GM21367 (cell line): ENCODE measurements at regions not wholly inside any gene's neighbourhood (a gene's known extent, or its start where the extent isn't known, plus 50 kb on each side); places are given as distances from the start of the nearest gene placed in this dataset.
A peak's percentile ranks its signal among the peaks of the same experiment; 100 is the strongest.
"Not testable (repeated sequence)": the region's sequence is repeated elsewhere in the genome, so short reads cannot be mapped to it uniquely, and the experiment has no call there.

Source experiments
- ATAC-seq: cut with Tn5 transposase; IDR thresholded peaks from one replicate; pipeline ENCODE4 v1.9.1; 2021; ENCODE audit not compliant: unreplicated experiment

DNA sequence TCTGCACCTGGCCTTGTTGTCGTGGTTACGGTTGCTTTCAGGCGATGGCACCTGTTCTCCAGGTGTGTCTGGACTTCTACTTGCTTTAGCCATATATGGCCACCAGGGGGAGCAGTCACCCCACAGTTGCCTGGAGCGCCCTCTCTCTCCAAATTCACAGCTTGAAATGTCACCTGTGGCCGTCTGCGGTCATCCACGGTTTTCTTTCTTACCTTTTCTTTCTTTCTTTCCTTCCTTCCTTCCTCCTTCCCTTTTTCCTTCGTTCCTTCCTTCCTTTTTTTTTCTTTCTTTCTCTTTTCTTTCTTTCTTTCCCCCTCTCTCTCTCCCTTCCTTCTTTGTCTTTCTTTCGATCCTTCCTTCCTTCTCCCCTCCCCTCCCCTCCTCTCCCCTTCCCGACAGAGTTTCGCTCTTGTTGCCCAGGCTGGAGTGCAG is 150.5 kb upstream of the VKORC1L1 start:
- ATAC-seq: peak; percentile 49

DNA sequence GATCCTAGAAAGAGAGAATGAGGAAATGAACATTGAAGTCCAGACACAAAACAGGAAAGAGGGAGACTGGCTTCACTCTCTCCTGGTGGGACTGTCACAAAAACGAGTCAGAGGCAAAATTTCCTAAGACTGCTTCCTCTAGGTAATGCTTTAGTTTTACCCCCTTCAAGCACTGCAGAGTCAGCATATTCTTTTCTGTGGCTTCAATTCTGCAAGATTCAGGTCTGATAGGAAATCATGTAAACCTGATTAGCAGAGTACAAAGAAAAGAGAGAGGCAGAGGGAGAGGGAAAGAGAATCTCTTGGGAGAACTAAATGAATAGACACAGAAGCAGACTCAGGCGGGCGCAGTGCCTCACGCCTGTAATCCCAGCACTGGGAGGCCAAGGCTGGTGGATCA is 145.7 kb upstream of the VKORC1L1 start:
- not testable (repeated sequence) for ATAC-seq

DNA sequence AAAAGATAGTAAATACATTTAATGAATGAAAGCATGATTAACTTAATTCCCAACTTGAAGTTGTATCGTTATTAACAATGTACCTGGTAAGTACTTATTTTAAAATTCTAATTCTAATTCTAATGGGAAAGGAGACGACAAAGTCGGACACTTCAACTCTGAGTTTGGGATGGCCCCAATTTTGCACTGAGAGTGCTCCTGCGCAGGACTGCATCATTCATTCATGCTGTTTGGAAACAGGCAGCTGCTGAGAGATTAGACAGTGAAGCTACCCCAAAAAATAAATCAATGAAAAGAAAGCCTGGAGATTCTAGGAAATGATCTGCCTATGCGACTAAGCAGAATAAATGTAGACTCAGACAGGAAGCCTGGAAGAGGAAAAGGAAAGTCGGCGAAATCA is 141.7 kb upstream of the VKORC1L1 start:
- no peak for ATAC-seq

DNA sequence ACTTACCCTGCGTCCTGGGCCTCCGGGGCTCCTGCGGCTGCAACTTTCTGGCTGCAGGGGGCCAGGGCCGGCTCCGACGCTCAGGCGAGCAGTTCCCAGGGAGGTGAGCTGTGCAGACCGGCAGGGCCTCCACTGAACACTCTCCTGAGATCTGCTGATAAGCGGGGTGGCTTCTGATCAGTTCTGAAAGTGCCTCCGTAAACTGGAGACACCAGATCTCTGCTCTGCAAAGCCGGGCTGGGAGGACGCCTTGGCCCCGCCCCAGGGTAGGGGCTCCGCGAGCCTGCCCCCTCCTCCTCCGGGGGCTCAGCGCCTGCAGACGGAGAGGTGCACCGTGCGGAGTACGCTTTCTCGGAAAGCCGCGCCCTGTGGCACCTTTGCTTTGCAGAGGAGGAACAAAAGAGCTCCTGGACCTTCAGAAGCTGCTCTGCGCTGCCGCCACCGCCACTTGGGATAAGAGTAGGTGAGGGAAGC is 141.3 kb upstream of the VKORC1L1 start:
- ATAC-seq: no peak

DNA sequence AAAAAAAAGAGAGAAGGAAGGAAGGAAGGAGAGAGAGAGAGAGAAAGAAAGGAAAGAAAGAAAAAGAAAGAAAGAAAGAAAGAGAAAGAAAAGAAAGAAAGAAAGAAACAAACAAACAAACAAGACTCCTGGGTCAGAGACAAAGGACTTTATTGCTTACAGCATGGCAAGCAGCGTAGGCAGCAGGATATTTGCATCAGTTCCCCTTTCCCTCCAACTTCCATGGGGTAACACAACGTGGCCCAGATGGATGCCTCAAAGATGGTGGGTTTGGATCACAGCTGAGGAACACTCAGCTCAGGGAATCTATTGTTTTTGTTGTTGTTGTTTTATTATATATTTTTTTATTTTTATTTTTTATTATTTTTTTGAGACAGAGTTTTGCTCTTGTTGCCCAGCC is 128.5 kb upstream of the VKORC1L1 start:
- no peak for ATAC-seq

DNA sequence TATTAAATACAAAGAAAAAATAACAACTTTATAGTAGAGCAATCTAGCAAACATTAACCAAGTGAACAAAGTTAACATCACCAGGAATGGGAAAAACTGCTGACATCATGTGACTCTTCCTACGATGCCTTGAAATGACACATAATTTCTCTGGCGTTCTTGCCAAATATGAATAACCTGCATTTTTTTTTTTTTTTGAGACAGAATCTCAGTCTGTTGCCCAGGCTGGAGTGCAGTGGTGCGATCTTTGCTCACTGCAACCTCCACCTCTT is 126.5 kb upstream of the VKORC1L1 start:
- ATAC-seq: no peak

DNA sequence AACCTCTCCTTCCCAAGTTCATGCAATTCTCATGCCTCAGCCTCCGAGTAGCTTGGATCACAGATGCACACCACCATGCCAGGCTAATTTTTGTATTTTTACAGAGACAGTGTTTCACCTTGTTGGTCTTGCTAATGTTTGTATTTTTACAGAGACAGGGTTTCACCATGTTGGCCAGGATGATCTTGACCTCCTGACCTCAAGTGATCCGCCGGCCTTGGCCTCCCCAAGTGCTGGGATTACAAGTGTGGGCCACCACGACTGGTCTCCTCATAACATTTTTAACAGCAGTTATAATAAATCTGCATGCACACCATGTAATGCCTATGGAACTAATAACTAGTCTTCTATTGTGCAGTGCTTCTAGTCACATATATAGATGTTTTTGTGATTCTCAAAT is 123.8 kb upstream of the VKORC1L1 start:
- no peak for ATAC-seq

DNA sequence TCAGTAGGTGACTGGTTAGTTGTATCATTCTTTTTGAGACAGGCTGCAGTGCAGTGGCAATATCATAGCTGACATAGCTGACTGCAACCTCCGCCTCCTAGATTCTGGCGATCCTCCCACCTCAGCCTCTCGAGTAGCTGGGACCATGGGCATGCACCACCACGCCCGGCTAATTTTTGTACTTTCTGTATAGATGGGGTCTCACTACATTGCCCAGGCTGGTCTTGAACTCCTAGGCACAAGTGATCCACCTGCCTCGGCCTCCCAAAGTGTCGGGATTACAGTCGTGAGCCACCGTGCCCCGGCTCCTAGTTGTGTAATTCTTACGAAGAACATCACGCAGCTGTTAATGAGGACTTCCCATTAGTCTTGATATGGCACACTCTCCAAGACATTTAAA is 123.4 kb upstream of the VKORC1L1 start:
- ATAC-seq: no peak

DNA sequence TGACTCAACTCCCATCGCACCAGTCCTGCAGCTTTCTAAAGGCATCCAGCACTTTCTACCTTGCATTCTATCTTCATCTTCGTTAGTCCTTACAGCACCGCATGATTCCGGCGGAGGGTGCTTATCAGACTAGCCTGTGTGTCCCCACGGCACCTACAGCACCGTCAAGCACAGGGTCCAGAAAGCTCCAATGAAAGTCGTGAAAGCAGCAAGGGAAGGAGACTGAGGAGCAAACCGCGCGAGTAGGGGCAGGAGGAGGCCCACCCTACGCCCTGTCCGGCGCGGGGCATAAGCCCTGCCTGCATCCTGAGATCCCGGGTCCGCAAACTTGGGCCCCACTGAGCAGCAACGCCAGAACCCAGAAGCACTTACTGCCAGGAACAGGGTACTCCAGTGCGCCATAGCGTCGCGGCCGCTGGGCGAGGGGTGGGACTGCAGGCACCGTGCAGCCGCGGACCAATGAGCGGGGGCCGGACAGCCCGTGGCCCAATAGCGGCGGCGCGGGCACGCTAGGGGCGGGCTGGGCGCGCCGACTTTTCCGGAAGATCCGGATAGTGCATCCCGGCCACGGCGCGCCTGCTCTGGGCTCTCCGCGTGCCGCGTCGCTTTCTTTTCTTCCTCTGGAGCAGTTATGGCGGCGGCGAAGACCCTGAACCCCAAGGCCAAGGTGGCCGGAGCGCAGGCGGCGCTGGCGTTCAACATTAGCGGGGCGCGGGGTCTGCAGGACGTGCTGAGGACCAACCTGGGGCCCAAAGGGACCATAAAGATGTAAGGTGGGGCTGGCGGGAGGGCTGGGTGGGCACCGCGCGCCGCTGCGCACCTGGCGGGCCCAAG is 122.1 kb upstream of the VKORC1L1 start:
- ATAC-seq: peak; percentile 97

DNA sequence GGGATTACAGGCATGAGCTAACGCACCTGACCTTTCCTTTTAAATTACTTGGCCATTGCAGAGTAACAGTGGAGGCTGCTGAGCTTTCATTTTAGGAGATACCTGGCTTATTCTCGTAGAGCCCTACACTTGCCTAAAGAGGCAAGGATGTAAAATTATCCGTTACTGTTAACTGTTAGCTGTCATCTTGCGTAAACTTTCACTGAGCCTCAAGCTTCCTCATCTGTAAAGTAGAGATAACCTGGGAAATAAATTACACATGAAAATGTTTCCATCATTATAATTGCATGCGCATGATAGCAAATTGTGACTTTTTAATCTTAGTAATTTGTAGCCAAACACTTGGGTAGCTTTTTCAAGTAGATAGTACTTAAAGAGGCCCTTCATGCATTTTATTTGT is 118.8 kb upstream of the VKORC1L1 start:
- not testable (repeated sequence) for ATAC-seq

DNA sequence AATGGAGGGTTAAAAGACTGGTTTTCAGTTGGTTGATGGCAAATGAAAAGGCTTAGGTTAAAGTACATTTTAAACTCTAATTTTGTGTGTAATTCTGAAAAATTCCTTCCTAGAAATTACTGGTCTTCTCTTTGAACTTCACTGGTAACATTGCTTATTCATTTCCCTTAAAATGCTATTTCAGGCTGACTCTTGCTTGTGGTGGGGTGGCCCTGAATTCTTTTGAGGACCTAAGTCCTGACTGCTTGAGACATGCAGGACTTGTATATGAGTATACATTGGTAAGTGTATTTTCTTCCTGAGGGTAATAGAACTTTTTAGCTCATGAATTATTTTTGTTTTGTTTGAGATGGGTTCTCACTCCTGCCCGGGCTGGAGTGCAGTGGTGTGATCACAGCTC is 113.9 kb upstream of the VKORC1L1 start:
- not testable (repeated sequence) for ATAC-seq

DNA sequence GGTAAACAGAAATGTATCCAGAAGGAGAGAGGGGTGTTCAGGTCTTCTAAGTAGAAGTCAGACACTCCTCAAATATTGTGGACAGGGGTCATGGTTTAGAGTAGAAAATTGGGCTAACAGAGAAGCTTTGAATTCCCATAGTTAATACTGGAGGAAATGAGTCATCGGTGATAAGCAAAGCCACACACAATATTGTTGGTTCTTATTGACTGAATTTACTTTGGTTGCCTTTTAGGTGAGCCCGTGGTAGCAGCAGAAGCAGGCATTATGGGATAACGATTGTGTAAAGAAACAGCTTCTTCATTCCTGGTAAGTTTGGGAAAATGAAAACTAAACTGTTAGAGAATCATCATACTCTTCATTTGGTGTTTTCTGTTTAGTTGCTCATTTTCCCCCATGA is 110.2 kb upstream of the VKORC1L1 start:
- ATAC-seq: not testable (repeated sequence)

DNA sequence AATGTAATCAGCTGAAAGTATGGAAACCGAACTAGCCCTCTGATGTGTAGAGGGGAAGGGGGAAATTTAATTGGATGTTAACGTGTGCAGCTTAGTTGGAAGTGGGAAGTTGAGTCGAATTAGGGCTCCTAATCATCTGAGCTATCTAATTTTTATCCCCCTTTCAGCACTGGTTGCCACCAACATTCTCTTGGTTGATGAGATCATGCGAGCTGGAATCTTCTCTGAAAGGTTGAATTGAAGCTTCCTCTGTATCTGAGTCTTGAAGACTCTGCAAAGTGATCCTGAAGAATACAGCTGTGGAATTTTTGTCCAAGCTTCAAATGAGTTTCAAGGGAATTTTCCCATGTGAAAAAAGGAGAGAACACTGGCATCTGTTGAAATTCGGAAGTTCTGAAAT is 109.8 kb upstream of the VKORC1L1 start:
- not testable (repeated sequence) for ATAC-seq

DNA sequence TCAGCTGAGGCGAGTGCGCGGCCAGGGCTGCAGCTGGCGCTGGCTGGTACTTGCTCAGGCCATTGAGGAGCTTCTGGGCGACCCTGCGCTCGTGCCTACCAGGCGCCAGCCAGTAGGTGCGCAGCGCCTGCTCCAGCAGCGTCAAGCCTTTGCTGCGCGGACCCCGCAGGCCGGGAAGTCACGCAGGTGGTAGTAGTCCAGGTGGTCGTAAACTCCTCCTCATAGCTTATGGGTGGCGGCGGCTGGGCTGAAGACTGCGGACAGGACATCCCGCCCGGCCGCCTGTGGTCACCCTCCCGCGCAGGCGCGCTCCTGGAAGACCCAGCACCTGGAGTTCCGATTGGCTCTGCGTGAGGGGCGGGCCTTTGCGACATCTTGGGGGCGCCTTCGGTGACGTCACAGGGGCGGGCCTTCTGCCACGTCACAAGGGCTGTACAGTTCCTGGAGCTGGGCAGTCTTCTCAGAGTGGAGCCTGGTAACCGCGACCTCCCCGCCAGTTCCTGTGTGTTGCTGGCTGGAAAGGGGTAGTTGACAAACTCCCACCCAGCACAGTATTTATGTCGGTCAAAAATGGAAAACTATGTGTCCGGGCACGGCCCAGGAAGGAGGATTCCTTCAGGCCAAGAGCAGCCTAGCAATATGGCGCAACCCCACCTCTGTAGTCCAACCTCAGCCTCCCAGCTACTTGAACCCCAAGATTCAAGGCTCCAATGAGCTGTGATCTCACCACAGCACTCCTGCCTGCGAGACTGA is 102.2 kb upstream of the VKORC1L1 start:
- ATAC-seq: peak; percentile 95

DNA sequence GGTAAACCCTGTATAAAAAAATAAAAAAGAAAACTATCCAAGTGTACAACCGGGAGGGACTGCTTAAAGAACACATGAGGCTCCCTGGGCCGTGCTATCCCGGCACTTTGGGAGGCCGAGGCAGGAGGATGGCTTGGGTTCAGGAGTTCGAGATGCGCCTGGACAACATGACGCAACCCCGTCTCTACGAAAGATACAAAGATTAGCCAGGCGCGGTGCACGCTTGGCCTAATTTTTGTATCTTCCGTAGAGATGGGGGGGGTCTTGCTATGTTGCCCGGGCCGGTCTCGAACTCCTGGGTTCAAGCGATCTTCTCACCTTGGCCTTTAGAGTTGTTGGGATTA is 101.7 kb upstream of the VKORC1L1 start:
- not testable (repeated sequence) for ATAC-seq

DNA sequence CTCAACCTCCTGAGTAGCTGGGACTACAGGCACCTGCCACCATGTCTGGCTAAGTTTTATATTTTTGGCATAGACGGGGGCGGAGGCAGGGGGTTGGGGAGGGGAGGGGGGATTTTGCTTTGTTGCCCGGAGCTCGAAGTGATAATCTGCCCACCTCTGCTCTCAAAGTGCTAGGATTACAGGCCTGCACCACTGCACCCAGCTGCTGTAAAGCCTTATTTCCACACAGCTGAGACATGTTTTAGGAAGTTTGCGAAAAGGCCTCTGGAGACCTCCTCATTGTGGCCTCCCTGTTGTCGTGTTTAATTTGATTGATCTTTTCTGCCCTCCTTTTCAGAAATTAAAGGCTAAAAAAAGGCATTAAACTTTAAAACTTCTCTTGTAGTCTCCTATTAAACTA is 96.2 kb upstream of the VKORC1L1 start:
- not testable (repeated sequence) for ATAC-seq

DNA sequence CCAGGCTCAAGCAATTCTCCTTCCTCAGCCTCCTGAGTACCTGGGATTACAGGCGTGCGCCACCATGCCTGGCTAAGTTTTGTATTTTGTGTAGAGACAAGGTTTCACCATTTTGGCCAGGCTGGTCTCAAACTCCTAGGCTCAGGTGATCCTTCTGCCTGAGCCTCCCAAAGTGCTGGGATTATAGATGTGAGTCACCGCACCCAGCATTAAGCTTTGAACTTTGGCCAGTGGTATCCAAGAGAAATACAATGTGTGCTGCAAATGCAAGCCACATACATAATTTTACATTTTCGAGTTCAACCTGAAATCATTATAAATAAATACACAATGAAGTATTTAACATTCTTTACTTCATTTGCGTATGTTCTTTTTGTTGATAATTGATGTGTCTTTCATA is 82.9 kb upstream of the VKORC1L1 start:
- ATAC-seq: not testable (repeated sequence)

DNA sequence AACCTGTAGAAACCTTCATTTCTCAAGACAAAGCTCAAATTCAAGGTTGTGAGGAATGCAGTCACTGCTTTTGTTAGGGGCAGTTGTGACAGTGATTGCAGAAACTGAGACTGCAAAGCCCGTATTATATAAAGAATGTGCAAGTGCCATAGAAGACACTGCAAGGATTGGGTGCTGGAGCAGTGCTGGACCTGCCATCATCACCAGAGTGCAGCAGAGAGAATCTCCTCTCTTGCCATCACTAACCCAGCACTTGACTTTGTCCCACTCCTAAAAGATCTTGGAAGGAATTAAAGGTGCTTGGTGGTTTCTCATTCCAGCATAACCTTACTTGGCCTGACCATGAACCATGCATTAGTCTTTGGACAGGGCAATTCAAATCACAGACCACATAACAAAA is 81.1 kb upstream of the VKORC1L1 start:
- ATAC-seq: not testable (repeated sequence)

DNA sequence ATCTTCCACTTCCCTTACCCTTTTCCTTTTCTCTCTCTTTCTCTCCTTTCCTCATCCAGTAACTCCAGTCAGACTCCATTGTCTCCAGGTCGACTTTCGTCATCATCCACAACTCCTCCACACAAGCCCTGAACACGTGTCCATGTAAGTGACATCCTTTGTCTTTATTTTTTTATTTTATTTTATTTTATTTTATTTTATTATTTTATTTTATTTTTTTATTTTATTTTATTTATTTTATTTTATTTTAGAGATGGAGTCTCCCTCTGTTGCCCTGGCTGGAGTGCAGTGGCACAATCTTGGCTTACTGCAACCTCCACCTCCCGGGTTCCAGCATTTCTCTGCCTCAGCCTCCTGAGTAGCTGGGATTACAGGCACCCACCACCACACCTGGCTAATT is 80.1 kb upstream of the VKORC1L1 start:
- not testable (repeated sequence) for ATAC-seq

DNA sequence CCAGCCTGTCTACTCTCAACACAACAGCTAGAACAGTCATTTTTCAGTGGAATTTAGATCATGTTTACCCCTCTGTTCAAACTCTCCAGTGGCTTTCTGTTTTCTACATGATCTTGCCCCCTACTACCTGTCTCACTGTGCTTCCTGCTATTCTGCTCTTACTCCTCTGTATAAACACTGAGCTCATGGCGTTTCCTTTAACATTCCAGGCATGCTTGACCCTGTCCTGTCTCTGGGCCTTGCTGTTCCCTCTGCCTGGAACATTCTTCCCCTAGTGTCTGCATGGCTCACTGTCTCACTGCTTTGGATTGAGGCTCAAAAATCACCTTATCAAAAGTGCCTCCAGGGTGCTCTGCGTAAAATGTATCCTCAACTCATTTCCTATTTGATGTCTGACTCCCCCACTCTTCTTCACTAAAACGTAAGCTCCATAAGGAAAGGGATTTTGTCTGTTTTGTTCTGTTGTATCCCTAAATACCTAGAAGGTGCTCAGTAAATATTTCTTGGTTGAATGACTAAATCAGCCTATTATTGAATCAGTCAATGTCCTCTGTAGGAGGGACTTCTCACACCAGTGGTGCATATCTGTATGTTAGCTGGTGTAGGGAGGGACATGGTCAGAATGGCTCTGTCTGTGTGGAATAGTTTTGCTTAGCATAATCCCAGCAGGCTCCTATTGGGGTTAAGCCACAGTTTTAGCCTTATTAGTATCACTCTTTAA is 78.0 kb upstream of the VKORC1L1 start:
- not testable (repeated sequence) for ATAC-seq

DNA sequence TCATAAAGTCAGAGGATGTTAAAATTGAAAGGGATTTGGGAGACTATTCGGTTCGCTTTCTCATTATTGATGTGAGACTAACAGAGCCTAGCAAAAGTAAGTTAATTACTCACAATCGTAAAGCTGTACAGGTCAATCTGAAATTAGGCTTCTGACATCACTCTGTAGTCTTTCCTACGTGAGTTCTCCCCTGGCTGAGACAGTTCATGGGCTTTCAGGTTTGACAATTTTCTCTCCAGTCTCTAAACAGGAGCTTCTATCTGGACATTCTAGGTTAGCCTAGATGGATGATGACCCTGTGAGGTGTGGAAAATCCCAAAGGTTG is 77.5 kb upstream of the VKORC1L1 start:
- not testable (repeated sequence) for ATAC-seq

DNA sequence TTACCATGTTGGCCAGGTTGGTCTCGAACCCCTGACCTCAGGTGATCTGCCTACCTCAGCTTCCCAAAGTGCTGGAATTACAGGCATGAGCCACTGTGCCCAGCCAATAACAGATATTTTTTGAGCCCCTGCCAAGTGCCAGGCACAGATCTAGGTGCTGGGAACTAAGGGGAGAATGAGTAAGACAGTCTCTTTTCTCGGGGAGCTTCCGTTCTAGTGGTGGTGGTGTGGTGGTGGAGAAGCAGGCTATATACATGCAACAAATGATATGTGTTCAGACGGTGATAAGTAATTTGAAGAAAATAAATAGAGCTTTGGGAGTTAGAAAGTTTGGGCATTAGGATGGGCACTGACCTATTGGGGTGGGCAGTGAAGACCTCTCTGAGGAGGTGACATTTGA is 76.7 kb upstream of the VKORC1L1 start:
- ATAC-seq: no peak
